GM19452 (cell line): ENCODE measurements at regions not wholly inside any gene's neighbourhood (a gene's known extent, or its start where the extent isn't known, plus 50 kb on each side); places are given as distances from the start of the nearest gene placed in this dataset.
"Not testable (repeated sequence)": the region's sequence is repeated elsewhere in the genome, so short reads cannot be mapped to it uniquely, and the experiment has no call there.

Source experiments
- ATAC-seq: cut with Tn5 transposase; IDR thresholded peaks from one replicate; pipeline ENCODE4 v1.9.1; 2021; ENCODE audit not compliant: unreplicated experiment

DNA sequence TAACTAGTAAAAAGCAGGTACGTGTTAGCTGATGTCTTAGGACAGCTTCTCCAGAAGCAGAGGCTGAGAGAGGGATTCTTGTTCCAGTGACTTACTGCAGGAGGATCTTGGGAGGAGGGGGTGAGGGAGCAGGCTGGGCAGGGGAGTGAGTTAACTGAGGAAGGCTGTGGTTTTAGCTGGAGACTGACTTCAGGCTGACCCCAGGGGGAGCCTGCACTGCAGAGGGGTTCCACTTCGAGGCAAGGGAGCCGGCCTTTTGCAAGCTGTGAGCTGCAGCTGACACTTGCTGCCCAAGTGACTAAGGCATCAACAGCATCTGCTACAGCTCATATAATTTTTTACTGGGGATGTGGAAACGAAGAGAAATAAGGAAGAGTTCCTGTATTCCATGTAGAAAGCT, 50.4 kb upstream of the SOD1 start:
- no peak for ATAC-seq

DNA sequence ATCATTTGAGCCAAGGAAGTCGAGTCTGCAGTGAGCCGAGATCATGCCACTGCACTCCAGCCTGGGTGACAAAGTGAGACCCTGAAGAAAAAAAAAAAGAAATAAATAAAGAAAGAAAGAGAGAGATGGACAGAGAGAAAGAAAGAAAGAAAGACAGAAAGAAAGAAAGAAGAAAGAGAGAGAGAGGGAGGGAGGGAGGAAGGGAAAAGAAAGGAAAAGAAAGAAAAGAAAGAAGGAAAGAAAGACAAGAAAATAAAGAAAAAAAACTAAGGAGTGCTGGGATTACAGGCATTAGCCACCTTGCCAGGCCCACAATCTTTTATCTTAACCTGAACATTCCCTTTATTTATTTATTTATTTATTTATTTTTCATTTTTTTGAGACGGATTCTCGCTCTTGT, 51.7 kb upstream of the SOD1 start:
- ATAC-seq = no peak

DNA sequence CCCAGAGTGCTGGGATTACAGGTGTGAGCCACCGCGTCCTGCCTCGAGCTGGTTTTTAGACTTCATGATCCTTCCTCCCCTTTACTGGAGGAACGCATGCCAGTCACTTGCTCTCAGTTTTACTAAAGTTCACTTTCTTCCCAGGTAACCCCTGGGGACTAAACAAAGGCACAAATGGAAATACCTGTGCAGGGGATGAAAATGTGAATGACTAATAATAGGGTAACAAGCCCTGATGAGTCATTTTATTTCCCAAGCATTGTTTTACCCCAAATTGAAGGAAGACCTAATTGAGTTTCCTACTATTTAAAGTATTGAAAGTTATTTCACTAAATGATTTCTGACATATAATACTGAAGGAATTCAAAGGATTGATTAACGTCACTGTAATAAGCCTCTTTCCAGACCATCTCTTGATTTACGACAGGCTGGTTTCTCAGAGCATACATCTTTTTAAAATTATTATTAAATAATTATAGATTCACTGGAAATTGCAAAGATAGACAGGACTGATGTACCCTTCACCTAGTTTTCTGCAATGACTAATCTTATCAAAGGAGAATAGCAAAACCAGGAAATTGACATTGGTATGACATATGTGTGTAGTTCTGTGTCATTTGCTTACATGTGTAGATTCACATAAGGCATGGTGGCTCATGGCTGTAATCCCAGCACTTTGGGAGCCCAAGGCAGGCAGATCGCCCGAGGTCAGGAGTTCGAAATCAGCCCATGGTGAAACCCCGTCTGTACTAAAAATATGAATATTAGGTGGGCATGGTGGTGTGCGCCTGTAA, 53.2 kb upstream of the SOD1 start:
- ATAC-seq = no peak

DNA sequence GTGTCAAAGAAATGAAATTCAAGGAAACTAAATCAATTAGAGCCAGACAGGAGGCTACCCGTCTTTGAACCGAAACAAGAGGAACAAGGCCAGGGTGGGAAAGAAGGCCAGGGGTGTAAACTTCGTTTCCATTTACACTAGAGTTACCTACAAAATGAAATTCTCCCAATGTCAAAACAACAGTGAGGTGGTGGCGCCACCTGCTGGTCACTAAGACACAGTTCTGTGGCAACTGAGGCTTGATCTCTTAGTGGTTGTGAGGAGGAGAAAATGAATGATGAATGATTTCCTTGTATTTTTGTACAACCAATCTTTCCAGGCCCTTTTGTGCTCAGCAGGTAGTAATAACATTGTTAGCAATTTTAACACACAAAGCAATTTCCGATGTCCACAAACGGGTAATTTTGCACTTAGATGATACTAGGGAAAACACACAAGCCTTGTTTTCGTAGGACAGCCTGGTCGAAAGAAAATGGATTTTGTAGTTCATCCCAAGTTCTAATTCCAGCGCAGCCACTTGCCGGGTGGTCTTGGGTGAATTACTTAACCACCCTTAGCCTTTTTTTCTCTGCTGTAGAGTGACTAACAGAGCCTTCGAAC, 54.8 kb upstream of the SOD1 start:
- no peak for ATAC-seq

DNA sequence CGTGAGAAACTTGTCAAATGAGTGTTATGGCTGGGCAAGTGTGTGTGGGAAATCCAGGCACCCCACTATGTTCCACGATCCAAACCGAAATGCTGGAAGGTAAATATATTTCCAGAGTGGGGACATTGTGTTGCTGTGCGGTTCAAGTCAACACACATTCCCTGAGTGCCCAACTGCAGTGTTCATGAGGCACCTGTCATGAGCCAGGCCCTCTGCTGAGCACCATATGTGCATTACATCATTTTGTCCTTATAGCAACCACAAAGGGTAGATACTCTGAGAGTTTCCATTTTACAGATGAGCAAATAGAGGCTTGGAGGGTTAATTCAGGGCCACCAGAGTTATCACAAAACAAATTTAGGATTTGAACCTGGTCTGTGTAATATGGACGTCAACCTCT, 59.9 kb upstream of the SOD1 start:
- no peak for ATAC-seq

DNA sequence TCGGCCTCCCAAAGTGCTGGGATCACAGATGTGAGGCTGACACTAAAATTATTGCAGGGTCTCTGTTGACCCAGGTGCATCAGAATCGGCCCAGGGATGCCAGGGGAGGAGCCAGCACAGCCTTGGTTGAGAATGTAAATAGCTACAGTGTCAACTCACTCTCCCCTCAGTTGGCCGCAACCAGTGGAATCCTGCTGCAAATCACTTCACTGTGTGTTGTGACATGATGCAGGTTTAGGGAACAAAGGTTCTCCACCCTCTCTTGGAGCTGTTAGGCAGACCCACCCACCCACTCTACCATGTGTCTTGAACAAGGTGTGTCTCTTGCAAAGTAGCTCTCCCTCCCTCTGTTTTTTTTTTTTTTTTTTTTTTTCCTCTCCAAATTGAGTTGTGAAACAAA, 60.5 kb upstream of the SOD1 start:
- ATAC-seq = no peak

DNA sequence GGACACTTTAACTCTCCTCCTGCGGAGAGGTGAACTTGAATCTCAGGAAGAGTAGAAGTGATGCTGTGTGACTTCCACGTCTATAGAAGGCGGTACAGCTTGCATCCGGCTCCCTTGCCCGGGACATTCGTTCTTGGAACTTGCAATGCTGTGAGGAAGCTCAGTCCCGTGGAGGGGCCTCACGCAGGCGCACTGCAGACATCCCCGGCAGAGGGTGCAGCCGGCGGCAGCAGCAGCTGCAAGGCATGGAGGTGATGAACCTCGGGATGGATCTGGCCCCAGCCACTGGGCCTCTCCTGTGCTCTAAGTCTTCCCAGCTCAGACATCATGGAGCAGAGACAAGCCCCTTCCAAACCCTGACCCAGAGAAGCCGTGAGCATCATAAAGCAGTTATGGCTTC, 61.8 kb upstream of the SOD1 start:
- ATAC-seq = no peak

DNA sequence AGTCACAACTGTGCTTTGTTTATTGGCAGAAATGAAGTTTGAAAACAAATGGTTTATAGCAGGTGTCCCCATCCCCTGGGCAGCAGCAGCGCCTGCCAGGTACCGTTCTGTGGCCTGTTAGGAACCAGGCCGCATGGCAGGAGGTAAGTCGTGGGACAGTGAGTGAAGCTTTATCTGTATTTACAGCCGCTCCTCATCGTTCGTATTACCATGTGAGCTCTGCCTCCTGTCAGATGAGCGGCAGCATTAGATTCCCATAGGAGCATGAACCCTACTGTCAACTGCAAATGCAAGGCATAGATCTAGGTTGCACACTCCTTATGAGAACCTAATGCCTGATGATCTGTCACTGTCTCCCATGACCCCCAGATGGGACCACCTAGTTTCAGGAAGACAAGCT, 63.4 kb upstream of the SOD1 start:
- no peak for ATAC-seq

DNA sequence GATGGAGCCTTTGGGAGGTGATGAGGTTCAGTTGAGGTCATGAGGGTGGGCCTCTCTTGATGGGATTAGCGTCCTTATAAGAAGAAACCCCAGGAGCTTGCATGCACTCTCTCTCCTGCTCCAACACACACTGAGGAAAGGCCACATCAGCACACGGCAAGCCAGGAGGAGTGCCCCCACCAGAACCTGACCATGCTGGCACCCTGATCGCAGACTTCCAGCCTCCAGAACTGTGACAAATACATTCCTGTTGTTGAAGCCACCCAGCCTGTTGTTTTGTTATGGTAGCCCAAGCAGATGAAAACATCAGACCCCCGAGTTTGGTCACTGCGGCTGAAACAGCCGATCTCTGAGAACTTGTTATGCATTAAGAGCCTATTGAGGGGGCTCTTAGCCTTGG, 64.8 kb upstream of the SOD1 start:
- ATAC-seq = no peak

DNA sequence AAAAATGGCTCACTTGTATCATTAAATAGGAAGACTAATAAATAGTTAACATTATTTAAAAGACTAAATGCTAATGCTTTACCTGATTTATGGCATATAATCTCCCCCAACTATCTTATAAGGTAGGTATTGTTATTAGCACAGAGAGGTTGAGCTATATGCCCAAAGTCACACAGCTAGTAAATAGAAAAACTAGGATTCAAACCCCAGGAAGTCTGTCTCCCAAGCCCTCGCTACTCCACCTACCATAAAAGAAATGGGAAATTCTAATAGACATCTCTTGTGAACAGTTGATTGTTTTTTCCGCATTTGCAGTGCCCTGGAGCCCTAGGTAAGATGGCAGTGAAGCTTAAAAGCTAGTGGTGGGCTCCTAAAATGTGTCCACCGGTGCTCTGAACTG, 65.2 kb upstream of the SOD1 start:
- ATAC-seq = no peak

DNA sequence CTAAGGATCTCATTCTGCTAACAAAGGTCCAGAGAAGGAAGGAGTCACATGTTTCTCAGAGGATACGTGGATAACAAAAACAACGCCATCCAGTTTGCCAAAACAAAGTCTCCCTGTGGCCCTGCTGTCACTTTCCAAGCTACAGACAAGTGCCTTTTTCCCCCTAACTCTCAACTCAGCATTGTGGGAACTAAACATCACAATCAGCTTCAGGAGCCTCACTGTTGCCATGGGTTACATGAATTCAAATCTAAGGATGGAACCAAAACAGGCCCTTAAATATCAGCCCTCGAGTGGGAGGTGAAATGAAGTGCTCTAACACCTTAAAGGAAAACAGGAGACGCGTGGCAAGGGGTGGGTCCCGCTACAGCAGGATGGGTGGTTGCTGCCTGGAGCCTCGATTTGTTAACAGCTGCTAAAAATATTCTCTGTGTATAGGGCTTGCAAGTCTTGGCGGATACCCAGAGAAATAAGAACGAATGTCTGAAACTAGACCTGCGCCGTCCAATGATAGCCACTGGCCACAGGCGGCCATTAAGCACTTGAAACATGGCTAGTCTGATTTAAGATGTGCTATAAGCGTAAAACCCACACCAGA, 66.4 kb upstream of the SOD1 start:
- ATAC-seq = no peak

DNA sequence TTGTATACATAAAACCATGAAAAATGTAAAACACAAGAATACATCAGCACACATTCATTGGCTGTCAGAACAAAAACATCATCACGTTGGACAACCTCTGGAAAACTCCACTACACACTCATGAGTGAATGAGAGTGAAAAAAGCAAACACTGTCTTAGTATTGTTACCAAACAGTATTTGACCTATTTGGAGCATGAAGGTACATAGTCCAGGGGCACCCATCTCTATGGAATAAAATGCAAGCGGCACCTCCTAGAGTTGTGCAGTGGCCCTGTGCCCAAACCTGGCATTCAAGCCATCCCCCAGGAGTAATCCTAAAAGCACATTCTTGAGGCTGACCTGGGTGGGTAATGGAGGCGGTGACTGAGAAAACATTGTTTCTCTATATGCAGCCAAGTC, 67.0 kb upstream of the SOD1 start:
- ATAC-seq = no peak

DNA sequence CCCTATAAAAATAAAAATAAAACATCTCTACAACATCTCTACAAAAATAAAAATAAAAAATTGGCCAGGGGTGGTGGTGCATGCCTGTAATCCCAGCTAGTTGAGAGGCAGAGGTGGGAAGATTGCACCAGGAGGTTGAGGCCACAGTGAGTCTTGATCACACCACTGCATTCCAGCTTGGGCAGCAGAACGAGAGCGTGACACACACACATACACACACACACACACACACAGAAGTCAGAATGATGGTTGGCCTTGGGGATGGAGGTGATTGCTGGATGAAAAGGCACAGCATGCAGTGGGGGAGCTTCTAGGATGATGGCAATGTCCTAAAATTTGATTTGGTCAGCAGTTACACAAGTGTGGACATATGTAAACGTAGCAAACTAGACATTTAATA, 69.7 kb upstream of the SOD1 start:
- ATAC-seq = no peak

DNA sequence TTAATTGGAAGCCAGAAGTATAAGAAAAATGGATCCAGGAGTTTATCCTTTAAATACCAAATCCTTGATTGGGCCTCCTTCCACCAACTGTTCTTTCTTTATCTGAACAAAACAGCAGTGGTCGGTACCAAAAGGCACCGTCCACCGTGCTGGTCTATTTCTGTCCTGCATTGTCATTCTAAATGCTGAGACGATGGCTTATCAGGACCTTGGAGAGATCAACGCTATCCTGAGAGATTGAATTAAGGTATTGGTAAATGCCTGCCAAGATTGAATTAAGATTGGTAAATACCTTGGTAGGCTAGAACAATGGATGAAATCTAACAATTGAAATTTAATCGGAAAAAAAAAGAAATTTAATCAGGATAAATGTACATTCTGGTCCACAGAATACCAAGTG, 73.4 kb upstream of the SOD1 start:
- ATAC-seq = no peak

DNA sequence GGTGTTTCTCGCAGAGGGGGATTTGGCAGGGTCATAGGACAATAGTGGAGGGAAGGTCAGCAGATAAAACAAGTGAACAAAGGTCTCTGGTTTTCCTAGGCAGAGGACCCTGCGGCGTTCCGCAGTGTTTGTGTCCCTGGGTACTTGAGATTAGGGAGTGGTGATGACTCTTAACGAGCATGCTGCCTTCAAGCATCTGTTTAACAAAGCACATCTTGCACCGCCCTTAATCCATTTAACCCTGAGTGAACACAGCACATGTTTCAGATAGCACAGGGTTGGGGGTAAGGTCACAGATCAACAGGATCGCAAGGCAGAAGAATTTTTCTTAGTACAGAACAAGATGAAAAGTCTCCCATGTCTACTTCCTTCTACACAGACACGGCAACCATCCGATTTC, 75.6 kb upstream of the SOD1 start:
- not testable (repeated sequence) for ATAC-seq

DNA sequence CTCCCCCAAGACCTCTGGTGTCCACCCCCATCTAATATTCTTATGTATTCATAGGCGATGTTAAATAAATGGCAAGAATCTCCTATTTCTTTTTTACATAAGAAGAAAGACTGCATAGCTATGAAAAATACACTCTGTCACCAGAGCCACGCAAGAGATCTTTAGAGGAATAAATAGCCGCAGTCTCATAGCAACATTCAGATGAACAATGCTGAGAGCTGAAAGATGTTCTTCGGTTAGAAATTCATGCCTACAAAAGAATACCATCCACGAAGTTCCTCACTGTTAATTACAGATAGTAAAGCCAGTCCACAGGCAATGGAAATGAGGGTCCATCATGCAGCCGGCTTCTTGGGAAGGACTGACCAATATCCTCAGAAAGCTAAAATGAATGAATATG, 76.0 kb upstream of the SOD1 start:
- ATAC-seq = no peak

DNA sequence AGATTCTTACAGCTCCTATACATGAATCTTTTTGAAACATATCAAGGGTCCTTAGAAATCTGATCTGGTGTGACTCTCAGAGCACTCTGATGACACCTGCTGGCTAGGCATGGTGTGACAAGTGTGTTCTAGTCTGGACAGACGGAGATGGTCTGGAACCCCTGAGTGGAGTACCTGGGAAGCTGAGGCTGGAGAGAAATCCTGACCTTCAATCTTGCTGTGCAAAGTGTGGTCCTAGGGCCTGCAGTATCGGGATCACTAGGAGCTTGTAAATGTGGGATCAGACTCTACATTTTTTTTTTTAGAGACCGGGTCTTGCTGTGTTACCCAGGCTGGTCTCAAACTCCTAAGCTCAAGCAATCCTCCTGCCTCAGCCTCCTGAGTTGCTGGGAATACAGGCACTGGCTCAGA, 78.6 kb upstream of the SOD1 start:
- ATAC-seq = peak; percentile 55

DNA sequence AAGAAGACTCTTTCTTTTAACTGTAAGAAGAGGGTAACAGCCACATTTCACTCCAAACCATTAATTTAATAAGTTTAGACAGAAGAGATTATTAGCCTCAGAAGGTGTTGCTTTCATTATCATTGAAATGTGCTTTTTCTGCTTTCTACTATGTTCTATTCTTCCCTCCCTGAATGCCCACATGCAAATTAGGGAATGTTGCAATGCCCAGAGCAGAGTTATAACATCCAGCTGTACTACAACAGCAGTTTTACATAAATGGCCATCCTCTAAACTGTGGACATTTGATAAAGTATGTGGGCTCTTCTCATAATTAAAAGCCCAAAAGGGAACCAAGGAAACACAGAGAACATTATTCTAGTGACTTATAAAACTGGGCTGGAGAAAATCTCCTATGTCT, 82.2 kb upstream of the SOD1 start:
- ATAC-seq = no peak

DNA sequence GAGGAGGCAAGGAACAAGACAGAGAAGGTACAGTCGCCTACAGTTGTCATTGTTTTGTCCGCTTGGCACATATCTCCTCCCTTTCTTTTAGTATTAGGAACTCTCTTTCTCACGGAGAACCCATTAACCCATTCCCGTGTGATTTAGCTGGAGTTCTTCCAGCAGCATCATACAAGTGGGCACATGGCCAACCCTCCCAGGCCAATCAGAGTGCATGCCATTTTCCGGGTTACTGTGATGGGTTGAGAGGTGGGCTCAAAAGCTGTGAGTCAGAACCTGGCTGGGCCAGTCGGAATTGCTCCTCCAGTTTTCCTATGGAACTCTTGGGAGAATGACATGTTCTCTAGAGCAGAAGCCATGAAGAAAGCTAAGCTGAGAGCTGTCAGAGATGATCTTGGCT, 83.1 kb upstream of the SOD1 start:
- ATAC-seq = no peak

DNA sequence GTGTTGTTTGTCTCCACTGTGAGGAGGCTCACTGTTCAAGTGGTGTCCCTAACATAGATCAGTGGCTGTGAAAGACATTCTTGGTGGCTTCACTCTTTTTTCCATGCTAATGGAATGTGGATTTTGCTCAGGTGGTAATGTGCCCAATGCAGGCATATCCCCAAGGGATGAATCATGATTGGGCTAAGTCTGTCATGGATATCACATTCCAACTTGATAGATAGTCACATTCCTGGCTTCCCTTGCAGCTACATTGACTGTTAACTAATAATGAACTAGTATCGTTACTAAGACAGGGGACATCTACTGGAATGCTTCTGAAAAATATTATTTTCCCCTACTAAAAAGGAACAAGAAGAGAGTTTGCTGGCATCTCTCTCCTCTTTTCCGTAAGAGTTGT, 86.3 kb upstream of the SOD1 start:
- ATAC-seq = no peak

DNA sequence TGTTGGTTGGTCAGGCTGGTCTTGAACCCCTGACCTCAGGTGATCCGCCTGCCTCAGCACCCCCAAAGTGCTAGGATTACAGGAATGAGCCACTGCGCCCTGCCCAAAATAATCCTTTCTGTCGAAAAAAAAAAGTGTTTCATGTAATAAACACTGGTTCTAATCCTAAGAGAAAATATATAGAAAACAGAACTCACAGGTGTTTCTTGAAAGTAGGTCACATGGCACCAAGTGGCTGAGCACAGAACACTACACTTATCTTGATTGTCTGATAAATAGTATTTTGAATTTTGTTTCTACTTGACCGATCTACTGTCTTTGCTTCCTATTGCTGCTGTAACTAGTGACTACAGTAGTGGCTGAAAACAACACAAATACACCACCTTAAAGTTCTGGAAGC, 87.6 kb upstream of the SOD1 start:
- no peak for ATAC-seq

DNA sequence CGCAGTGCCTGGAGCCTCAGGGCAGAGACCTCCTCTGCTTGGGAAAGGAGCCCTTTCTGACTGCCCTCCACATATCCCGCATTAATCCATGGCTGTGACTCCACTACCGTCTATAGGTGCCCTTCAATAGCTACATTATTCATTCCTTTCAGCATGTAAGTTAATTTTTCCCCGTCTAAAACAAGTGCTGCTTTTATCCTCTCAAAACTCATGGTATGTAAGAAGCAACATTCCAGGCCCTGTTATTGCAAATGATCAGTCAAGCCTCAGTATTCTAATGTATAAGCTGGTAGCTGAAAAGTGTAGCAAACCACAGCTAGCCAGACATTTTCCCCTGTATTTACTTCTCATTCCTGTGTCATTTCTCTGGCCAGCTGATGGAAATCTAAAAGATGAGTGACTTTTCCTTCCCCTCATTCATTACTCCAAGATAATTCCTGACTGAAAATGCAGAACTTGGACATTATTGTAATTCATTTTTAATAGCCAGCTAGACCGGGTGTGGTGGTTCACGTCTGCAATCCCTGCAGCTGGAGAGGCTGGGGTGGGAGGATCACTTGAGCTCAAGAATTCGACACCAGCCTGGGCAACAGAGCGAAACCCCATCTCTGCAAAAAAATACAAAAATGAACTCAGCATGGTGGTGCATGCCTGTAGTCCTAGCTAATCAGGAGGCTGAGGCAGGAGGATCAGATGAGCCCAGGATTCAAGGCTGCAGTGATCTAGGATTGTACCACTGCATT, 88.5 kb upstream of the SOD1 start:
- ATAC-seq = no peak
